ENCODE measurements at regions not wholly inside any gene's neighbourhood (a gene's known extent, or its start where the extent isn't known, plus 50 kb on each side); places are given as distances from the start of the nearest gene placed in this dataset.

- no peak for DNase-seq (ENCODE audit: low spot score in 2 of 2)
- Histone ChIP-seq H3K4me3 (no peak overlapping the region), H3K27me3 (no peaks in the 10 kb centered on the region), H3K36me3 (no peaks in the 10 kb centered on the region), H3K4me1 (peaks cover 0 to 4% (median 0%) of the 10 kb centered on the region in 4 donors), H3K9me3 (no peaks in the 10 kb centered on the region), H3K27ac (no peak overlapping the region)
- WGBS, 2 donors: 86 to 95% methylated on average over 2 of the region's 2 CpGs
- TF ChIP-seq CTCF (IDR thresholded peaks at IDR 0.05) (no peak), EP300 (IDR thresholded peaks at IDR 0.05) (no peak), POLR2A (IDR thresholded peaks at IDR 0.05) (no peak)
Measured at GRCh38 chr6:105784179-105784578, 302.0 kb upstream of the PRDM1 start.

GRCh38 chr6:105783333-105783935, 302.7 kb upstream of the PRDM1 start:
- no peaks in the 10 kb centered on the region for H3K9me3 ChIP-seq

GRCh38 chr6:105781915-105782314, 304.2 kb upstream of the PRDM1 start:
- Histone ChIP-seq H3K27me3 (no peaks in the 10 kb centered on the region), H3K9me3 (no peaks in the 10 kb centered on the region), H3K4me1 (peaks cover 0 to 4% (median 0%) of the 10 kb centered on the region in 4 donors), H3K27ac (no peak overlapping the region), H3K4me3 (no peak overlapping the region), H3K36me3 (no peaks in the 10 kb centered on the region)
- TF ChIP-seq CTCF (IDR thresholded peaks at IDR 0.05): no peak
- no peak for TF ChIP-seq EP300 (IDR thresholded peaks at IDR 0.05)
- no peak for TF ChIP-seq POLR2A (IDR thresholded peaks at IDR 0.05)
- no peak for DNase-seq (ENCODE audit: low spot score in 2 of 2)
- WGBS, 2 donors: 79 to 84% methylated on average over 3 of the region's 3 CpGs

More at GRCh38 chr6:105783333-105783935, 302.7 kb upstream of the PRDM1 start:
- Histone ChIP-seq H3K4me1 (peaks cover 0 to 4% (median 0%) of the 10 kb centered on the region in 4 donors), H3K4me3 (no peak overlapping the region), H3K27me3 (no peaks in the 10 kb centered on the region), H3K27ac (no peak overlapping the region), H3K36me3 (no peaks in the 10 kb centered on the region)
- WGBS, 2 donors: 75 to 81% methylated on average over 8 of the region's 8 CpGs
- no peak for DNase-seq (ENCODE audit: low spot score in 2 of 2)
- no peak for TF ChIP-seq EP300 (IDR thresholded peaks at IDR 0.05)
- TF ChIP-seq CTCF (IDR thresholded peaks at IDR 0.05): no peak
- no peak for TF ChIP-seq POLR2A (IDR thresholded peaks at IDR 0.05)

GRCh38 chr6:105781248-105781647, 304.9 kb upstream of the PRDM1 start:
- H3K4me1 ChIP-seq: peaks cover 0 to 4% (median 0%) of the 10 kb centered on the region in 4 donors
- TF ChIP-seq POLR2A (IDR thresholded peaks at IDR 0.05) (no peak), CTCF (IDR thresholded peaks at IDR 0.05) (no peak)
- H3K27ac ChIP-seq: no peak overlapping the region
- H3K4me3 ChIP-seq: no peak overlapping the region
- no peaks in the 10 kb centered on the region for H3K36me3 ChIP-seq
- no peak for DNase-seq (ENCODE audit: low spot score in 2 of 2)
- WGBS, 2 donors: 85 to 91% methylated on average over 7 of the region's 7 CpGs
- H3K9me3 ChIP-seq: no peaks in the 10 kb centered on the region
- H3K27me3 ChIP-seq: no peaks in the 10 kb centered on the region

- Histone ChIP-seq H3K27me3 (no peaks in the 10 kb centered on the region), H3K9me3 (peaks cover 0 to 7% (median 2%) of the 10 kb centered on the region in 4 donors), H3K4me3 (no peak overlapping the region), H3K36me3 (no peaks in the 10 kb centered on the region), H3K27ac (no peak overlapping the region), H3K4me1 (peaks cover 0 to 4% (median 0%) of the 10 kb centered on the region in 4 donors)
- 84 to 85% methylated on average over 12 of the region's 12 CpGs for WGBS, 2 donors
- no peak for DNase-seq (ENCODE audit: low spot score in 2 of 2)
- TF ChIP-seq EP300 (IDR thresholded peaks at IDR 0.05) (no peak), POLR2A (IDR thresholded peaks at IDR 0.05) (no peak), CTCF (IDR thresholded peaks at IDR 0.05) (no peak)
Measured at GRCh38 chr6:105780146-105780860, 305.8 kb upstream of the PRDM1 start.
